CD8-positive, alpha-beta memory T cell (primary cell): ENCODE measurements at regions not wholly inside any gene's neighbourhood (a gene's known extent, or its start where the extent isn't known, plus 50 kb on each side); places are given as distances from the start of the nearest gene placed in this dataset.

Experiments
- CTCF ChIA-PET: fragments of 350-600 bp; sonication (Branson Sonifier 250); formaldehyde crosslinking; loops from one replicate; lab custom pipeline; 2021; ENCODE audit warnings: antibody characterized with exemption; lab: Charles Lee
- POLR2A ChIA-PET: fragments of 350-600 bp; sonication (Branson Sonifier 250); formaldehyde crosslinking; loops from one replicate; lab custom pipeline; 2021; ENCODE audit warnings: antibody characterized with exemption; lab: Charles Lee
- DNase-seq, 5 donors: peaks; one replicate each; pipeline versions ENCODE4 v3.0.0 to v3.0.0-alpha.2; 2020 to 2022; ENCODE audit warnings: mixed read lengths in 1 of 5
- H3K27ac ChIP-seq: one replicate; pipeline ENCODE4 v1.7.0; 2013; ENCODE audit warnings: low read depth, mild to moderate bottlenecking, low read length, moderate library complexity
- H3K27me3 ChIP-seq: 2 replicates; pipeline ENCODE4 v1.7.0; 2013; ENCODE audit warnings: low read length, mild to moderate bottlenecking; ENCODE audit not compliant: insufficient read depth, poor library complexity, severe bottlenecking
- H3K36me3 ChIP-seq: 2 replicates; pipeline ENCODE4 v1.7.0; 2013; ENCODE audit warnings: mild to moderate bottlenecking, low read length, moderate library complexity; ENCODE audit not compliant: insufficient read depth
- H3K4me1 ChIP-seq: 2 replicates; pipeline ENCODE4 v1.7.0; 2013; ENCODE audit warnings: mild to moderate bottlenecking, low read length, moderate library complexity; ENCODE audit not compliant: insufficient read depth
- H3K4me3 ChIP-seq: 2 replicates; pipeline ENCODE4 v1.7.0; 2013; ENCODE audit warnings: mild to moderate bottlenecking, low read length
- H3K9me3 ChIP-seq: 2 replicates; pipeline ENCODE4 v1.7.0; 2013; ENCODE audit warnings: mild to moderate bottlenecking, low read length
- H3K27ac Mint-ChIP-seq, 8 donors: one replicate each; pipeline ENCODE4 v1.8.0; 2020 to 2021; ENCODE audit warnings: mixed read lengths in 8 of 8, mild to moderate bottlenecking in 6 of 8, inconsistent platforms in 3 of 8, moderate library complexity in 3 of 8
- H3K27me3 Mint-ChIP-seq, 2 donors: one replicate each; pipeline ENCODE4 v1.8.0; 2020 to 2021; ENCODE audit warnings: mixed read lengths in 2 of 2, mild to moderate bottlenecking in 1 of 2, moderate library complexity in 1 of 2
- H3K36me3 Mint-ChIP-seq, 3 donors: one replicate each; pipeline ENCODE4 v1.8.0; 2020 to 2021; ENCODE audit warnings: mixed read lengths in 3 of 3, inconsistent platforms in 1 of 3, mild to moderate bottlenecking in 1 of 3
- H3K4me1 Mint-ChIP-seq, 3 donors: one replicate each; pipeline ENCODE4 v1.8.0; 2020 to 2021; ENCODE audit warnings: mixed read lengths in 3 of 3, inconsistent platforms in 1 of 3, mild to moderate bottlenecking in 1 of 3
- H3K4me3 Mint-ChIP-seq, 7 donors: one replicate each; pipeline ENCODE4 v1.8.0; 2020 to 2021; ENCODE audit warnings: mixed read lengths in 7 of 7, mild to moderate bottlenecking in 6 of 7, moderate library complexity in 4 of 7, inconsistent platforms in 2 of 7
- H3K9me3 Mint-ChIP-seq, 5 donors: one replicate each; pipeline ENCODE4 v1.8.0; 2020 to 2022; ENCODE audit warnings: mixed read lengths in 5 of 5, mild to moderate bottlenecking in 3 of 5, moderate library complexity in 2 of 5, inconsistent platforms in 1 of 5

DNA sequence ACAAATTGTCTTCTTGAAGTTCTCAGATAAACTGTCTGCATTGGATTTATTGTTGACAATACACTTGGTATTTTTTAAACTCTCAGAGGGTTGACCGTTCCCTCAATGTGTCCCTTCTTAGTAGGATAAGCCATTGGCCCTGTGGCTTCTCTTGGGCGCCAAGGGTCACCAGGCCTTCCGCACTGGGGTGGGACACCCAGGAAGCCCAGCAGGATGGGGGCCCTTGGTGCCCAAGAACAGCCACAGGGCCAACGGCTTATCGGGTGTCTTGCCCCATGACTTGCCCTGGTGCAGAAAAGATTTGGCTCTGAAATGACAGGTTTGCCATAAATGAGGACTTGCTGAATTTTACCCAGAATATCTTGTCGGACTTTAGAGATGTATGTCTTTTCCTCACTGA, 375.0 kb downstream of the IRX2 start:
- Histone ChIP-seq H3K4me1 (no peaks in the 10 kb centered on the region), H3K27me3 (no peaks in the 10 kb centered on the region), H3K4me3 (no peak overlapping the region), H3K27ac (no peak overlapping the region), H3K36me3 (no peaks in the 10 kb centered on the region), H3K9me3 (no peaks in the 10 kb centered on the region)
- no peak for DNase-seq
- Mint-ChIP-seq H3K36me3 (no peaks in the 10 kb centered on the region), H3K4me3 (no peak overlapping the region), H3K27ac (no peak overlapping the region), H3K4me1 (no peaks in the 10 kb centered on the region), H3K9me3 (peaks cover 0 to 5% (median 0%) of the 10 kb centered on the region in 5 donors), H3K27me3 (peaks cover 0 to 4% of the 10 kb centered on the region in 2 donors)
- ChIA-PET POLR2A (no interaction called here), CTCF (no interaction called here)

DNA sequence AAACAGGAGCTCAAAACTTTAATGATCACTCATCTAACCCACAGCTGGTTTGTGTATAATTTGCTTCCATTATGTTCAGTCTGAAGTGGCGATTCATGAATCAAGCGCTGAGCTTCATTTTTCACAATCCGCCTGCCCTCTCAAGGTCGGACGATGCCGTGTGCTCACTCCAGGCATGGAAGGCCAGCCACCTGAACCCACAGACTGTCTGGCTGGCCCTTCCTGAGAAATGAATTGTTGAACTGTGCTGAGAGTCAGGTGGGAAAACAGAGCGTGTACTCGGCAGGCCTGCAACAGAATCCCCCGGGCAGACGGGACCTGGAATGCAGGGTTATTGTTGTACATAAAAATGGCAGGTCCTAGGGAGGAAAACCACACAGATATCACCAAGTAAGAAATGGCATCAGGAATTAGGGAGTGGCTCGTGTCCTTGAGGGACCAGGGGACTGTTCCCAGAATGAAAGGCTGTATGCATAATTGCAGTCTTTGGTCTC, 375.7 kb downstream of the IRX2 start:
- Mint-ChIP-seq H3K27me3 (peaks cover 0 to 4% of the 10 kb centered on the region in 2 donors), H3K4me1 (no peaks in the 10 kb centered on the region), H3K36me3 (no peaks in the 10 kb centered on the region), H3K9me3 (peaks cover 0 to 5% (median 0%) of the 10 kb centered on the region in 5 donors), H3K4me3 (no peak overlapping the region), H3K27ac (no peak overlapping the region)
- H3K4me1 ChIP-seq, result no peaks in the 10 kb centered on the region
- H3K27ac ChIP-seq, result no peak overlapping the region
- H3K36me3 ChIP-seq, result no peaks in the 10 kb centered on the region
- ChIA-PET CTCF (no interaction called here), POLR2A (no interaction called here)
- H3K27me3 ChIP-seq, result no peaks in the 10 kb centered on the region
- H3K9me3 ChIP-seq, result no peaks in the 10 kb centered on the region
- no peak overlapping the region for H3K4me3 ChIP-seq
- no peak for DNase-seq

DNA sequence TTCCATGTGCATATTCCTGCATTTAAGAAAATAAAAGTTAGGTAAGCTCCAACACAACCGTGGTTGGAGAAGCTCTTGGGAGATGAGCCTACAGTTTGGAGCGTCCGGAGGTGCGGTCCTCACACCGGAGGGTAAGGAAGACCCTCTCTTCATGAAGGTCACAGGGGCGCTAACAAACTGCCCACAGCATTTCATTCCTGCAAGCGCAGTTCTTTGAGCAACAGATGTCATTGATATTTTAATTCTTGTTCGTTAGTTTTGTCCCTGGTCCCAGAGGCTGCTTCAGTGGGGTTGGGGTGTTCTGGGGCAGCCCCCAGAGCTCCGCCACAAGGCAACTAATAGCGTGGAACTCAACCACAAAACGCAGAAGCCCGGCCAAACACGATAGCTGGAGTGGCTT, 376.2 kb downstream of the IRX2 start:
- H3K27ac ChIP-seq, result no peak overlapping the region
- no peak overlapping the region for H3K4me3 ChIP-seq
- Mint-ChIP-seq H3K4me3 (no peak overlapping the region), H3K36me3 (no peaks in the 10 kb centered on the region), H3K27me3 (peaks cover 0 to 4% of the 10 kb centered on the region in 2 donors), H3K27ac (no peak overlapping the region), H3K9me3 (peaks cover 0 to 5% (median 0%) of the 10 kb centered on the region in 5 donors), H3K4me1 (no peaks in the 10 kb centered on the region)
- H3K27me3 ChIP-seq, result no peaks in the 10 kb centered on the region
- ChIA-PET POLR2A (no interaction called here), CTCF (no interaction called here)
- no peaks in the 10 kb centered on the region for H3K4me1 ChIP-seq
- H3K36me3 ChIP-seq, result no peaks in the 10 kb centered on the region
- DNase-seq, result no peak
- no peaks in the 10 kb centered on the region for H3K9me3 ChIP-seq

DNA sequence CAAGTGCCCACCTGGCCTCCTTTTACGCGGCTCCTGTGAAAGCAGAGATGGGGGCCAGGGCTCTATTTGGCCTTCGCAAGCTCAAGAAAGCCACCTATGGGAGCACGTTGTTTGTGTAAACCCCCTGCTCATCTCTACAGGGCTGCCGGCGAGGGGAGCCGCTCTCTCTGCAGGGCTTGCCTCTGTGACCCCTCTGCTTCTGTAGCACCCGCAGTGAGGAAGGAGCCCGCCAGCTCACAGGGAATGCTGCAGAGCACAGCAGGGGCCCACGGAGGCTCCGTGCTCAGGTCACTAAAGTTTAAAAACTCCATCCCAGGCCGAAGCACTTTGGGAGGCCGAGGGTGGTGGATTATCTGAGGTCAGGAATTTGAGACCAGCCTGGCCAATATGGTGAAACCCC, 376.8 kb downstream of the IRX2 start:
- H3K36me3 Mint-ChIP-seq, result no peaks in the 10 kb centered on the region

DNA sequence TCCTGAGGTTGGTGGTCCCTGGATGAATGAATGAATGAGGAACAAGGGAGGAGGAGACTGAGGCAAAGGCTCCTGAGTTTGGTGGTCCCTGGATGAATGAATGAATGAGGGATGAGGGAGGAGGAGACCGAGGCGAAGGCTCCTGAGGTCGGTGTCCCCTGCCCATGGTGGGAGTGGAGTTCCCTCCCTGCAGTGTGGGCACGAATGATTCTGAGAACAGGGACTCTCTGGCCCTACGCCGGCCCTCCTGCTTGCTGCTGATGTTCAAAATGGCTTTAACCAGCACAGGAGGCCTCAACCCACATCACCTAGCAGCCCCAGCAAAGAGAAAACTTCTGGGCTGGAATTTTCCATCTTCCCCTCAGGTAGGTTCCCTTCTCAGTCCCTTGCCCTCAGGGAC, 377.8 kb downstream of the IRX2 start:
- Histone ChIP-seq H3K27me3 (no peaks in the 10 kb centered on the region), H3K9me3 (no peaks in the 10 kb centered on the region), H3K4me3 (no peak overlapping the region), H3K4me1 (no peaks in the 10 kb centered on the region), H3K27ac (no peak overlapping the region), H3K36me3 (no peaks in the 10 kb centered on the region)
- H3K27ac Mint-ChIP-seq, result no peak overlapping the region
- H3K36me3 Mint-ChIP-seq, result no peaks in the 10 kb centered on the region
- H3K4me1 Mint-ChIP-seq, result no peaks in the 10 kb centered on the region
- POLR2A ChIA-PET, result no interaction called here
- H3K9me3 Mint-ChIP-seq, result peaks cover 0 to 6% (median 5%) of the 10 kb centered on the region in 5 donors
- CTCF ChIA-PET, result no interaction called here
- DNase-seq, result no peak
- H3K27me3 Mint-ChIP-seq, result peaks cover 0 to 4% of the 10 kb centered on the region in 2 donors
- H3K4me3 Mint-ChIP-seq, result no peak overlapping the region

More for the DNA sequence above, 376.8 kb downstream of the IRX2 start:
- Mint-ChIP-seq H3K27me3 (peaks cover 0 to 4% of the 10 kb centered on the region in 2 donors), H3K9me3 (peaks cover 0 to 5% (median 3%) of the 10 kb centered on the region in 5 donors), H3K4me3 (peak overlapping the region in 1 of 7 donors; percentile 23), H3K4me1 (no peaks in the 10 kb centered on the region), H3K27ac (no peak overlapping the region)
- Histone ChIP-seq H3K9me3 (no peaks in the 10 kb centered on the region), H3K36me3 (no peaks in the 10 kb centered on the region), H3K27ac (no peak overlapping the region), H3K27me3 (no peaks in the 10 kb centered on the region), H3K4me3 (no peak overlapping the region), H3K4me1 (no peaks in the 10 kb centered on the region)
- CTCF ChIA-PET, result no interaction called here
- POLR2A ChIA-PET, result no interaction called here
- DNase-seq, result no peak

DNA sequence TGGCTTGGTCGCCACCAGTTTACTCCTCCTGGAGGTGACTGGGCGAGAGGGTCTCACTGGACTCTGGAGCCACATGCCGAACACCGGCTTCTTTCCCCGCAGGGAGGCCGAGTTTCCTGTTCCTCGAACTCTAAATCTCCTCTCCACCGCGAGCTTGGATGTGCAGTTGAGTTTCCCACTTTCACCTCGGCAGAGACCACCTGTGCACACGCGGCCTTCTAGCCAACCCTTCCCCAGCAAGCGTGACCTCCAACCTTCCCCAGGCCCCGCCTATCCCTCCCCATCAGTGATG, 380.1 kb downstream of the IRX2 start:
- H3K27ac ChIP-seq, result no peak overlapping the region
- H3K27me3 ChIP-seq, result no peaks in the 10 kb centered on the region
- Mint-ChIP-seq H3K4me3 (no peak overlapping the region), H3K27ac (no peak overlapping the region), H3K36me3 (no peaks in the 10 kb centered on the region), H3K27me3 (peaks cover 0 to 5% of the 10 kb centered on the region in 2 donors), H3K4me1 (no peaks in the 10 kb centered on the region), H3K9me3 (peaks cover 0 to 6% (median 5%) of the 10 kb centered on the region in 5 donors)
- no peaks in the 10 kb centered on the region for H3K4me1 ChIP-seq
- DNase-seq, result no peak
- H3K36me3 ChIP-seq, result no peaks in the 10 kb centered on the region
- H3K9me3 ChIP-seq, result no peaks in the 10 kb centered on the region
- H3K4me3 ChIP-seq, result no peak overlapping the region
- ChIA-PET CTCF (no interaction called here), POLR2A (no interaction called here)

DNA sequence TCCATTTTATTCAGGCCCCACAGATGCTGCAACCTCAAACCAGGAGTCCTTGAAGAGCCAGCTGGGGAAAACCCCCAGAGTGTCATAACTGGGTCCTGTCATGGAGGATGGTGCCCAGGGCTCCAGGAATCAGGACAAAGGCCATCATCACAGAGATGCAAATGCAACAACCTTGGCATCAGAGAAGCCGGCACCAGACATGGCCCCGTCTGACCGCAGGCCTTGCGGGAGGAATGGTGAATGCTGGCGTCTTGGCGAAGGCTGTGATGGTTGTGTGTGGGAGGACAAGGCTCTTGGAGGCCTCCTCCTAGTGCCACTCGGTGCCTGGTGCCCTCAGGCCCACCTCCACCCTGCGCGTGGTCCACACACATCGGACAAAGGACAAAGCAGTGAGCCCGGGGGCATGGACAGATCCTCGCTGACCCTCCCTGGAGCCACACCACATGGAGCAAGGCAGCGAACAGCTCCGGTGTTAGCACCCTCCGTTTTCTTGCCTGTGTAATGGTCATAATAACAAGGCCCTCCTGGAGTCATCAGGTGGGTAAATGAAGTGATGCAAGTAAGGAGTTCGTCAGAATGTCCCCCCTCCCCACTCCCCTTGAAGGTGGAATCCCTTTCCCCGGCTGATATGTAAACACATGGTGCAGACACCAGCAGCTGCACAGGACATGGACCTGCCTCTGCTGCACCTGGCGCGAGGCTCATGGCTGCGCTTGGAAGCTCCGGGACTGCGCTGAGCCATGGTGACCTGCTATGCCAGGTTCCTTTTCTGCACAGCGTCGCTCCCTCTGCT, 380.7 kb downstream of the IRX2 start:
- Mint-ChIP-seq H3K36me3 (no peaks in the 10 kb centered on the region), H3K4me3 (no peak overlapping the region), H3K27me3 (peaks cover 0 to 5% of the 10 kb centered on the region in 2 donors), H3K4me1 (no peaks in the 10 kb centered on the region), H3K9me3 (peaks cover 0 to 6% (median 5%) of the 10 kb centered on the region in 5 donors), H3K27ac (no peak overlapping the region)
- ChIA-PET CTCF (no interaction called here), POLR2A (no interaction called here)
- H3K27me3 ChIP-seq, result no peaks in the 10 kb centered on the region
- no peaks in the 10 kb centered on the region for H3K4me1 ChIP-seq
- no peak for DNase-seq
- no peak overlapping the region for H3K4me3 ChIP-seq
- no peak overlapping the region for H3K27ac ChIP-seq
- no peaks in the 10 kb centered on the region for H3K36me3 ChIP-seq
- H3K9me3 ChIP-seq, result no peaks in the 10 kb centered on the region

DNA sequence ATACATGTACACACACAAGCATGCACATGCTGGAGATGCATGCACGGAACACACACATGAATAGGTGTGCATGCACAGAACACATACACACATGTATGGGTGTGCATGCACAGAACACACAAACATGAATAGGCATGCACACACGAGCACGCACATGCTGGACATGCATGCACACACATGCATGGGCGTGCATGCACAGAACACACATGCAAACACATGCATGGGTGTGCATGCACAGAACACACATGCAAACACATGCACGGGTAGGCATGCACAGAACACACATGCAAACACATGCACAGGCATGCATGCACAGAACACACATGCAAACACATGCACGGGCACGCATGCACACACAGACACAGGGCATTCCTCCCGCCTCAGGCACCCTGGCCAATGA, 382.3 kb downstream of the IRX2 start:
- DNase-seq, result no peak
- Histone ChIP-seq H3K9me3 (no peaks in the 10 kb centered on the region), H3K27ac (no peak overlapping the region), H3K4me3 (no peak overlapping the region), H3K36me3 (no peaks in the 10 kb centered on the region), H3K4me1 (no peaks in the 10 kb centered on the region), H3K27me3 (no peaks in the 10 kb centered on the region)
- no peaks in the 10 kb centered on the region for H3K36me3 Mint-ChIP-seq
- no peak overlapping the region for H3K27ac Mint-ChIP-seq
- CTCF ChIA-PET, result no interaction called here
- peaks cover 0 to 13% (median 5%) of the 10 kb centered on the region in 5 donors for H3K9me3 Mint-ChIP-seq
- peaks cover 0 to 5% of the 10 kb centered on the region in 2 donors for H3K27me3 Mint-ChIP-seq
- H3K4me1 Mint-ChIP-seq, result no peaks in the 10 kb centered on the region
- no peak overlapping the region for H3K4me3 Mint-ChIP-seq
- POLR2A ChIA-PET, result no interaction called here
